GM21526 (cell line): ENCODE measurements at regions not wholly inside any gene's neighbourhood (a gene's known extent, or its start where the extent isn't known, plus 50 kb on each side); places are given as distances from the start of the nearest gene placed in this dataset.

ENCODE experiments used
- ATAC-seq: cut with Tn5 transposase; IDR thresholded peaks from one replicate; pipeline ENCODE4 v1.9.1; 2021; ENCODE audit warnings: moderate library complexity; ENCODE audit not compliant: unreplicated experiment, low FRiP score

DNA sequence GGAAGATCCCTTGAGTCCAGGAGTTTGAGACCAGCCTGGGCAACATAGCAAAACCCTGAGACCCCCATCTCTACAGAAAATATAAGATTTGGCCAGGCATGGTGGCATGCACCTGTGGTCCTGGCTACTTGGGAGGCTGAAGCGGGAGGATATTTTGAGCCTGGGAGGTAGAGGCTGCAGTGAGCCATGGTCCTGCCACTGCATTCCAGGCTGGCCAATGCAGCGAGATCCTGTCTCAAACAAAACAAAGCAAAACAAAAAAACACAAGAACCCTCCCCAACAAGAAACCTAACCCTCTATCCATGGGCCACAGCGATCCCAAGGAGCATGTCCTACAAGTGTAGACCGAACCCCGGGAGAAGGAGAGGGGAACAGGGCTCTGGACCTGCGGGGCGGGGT is 133.3 kb downstream of the MGAT5B start:
- no peak for ATAC-seq

DNA sequence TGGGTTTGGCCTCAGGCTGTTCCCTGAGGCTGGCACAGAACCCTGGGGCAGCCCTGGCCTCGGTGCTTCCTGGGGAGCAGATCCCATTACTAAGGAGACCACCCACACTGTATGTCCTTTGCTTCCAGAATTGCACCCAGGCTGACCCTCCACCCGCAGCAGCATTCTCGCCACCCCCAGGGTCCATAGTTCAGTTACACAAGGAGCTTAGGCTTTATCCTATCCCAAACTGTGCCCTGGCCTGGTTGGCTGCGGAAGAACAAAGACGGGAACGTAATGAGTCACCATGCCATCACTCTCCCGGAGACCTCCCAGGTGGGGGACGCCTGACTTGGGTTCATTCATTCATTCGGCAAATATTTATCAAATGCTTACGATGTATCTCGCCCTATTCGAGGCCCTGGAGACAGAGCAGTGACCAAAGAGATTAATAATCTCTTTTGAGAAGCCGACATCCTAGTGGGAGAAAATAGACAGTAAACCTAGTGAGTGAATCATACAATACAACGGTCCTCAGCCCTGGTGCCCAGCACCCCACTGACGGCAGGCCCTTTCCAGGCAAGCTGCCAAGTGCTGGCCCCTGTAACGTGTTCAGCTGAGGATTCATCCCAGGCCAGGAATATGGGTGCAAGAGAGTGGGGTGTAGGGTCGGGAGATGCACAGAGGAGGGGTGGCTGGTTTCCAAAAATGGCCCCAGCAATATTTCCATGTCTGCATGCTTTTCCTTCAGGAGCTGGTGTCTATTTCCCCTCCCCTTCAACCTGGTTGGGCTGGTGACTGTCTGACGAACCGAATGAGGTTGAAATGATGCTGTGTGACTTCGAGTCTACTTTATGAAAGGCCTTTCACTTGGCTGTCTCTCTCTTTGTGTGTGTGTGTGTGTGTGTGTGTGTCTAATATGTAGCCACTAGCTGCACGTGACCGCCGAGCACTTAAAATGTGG is 134.2 kb downstream of the MGAT5B start:
- ATAC-seq, result no peak

DNA sequence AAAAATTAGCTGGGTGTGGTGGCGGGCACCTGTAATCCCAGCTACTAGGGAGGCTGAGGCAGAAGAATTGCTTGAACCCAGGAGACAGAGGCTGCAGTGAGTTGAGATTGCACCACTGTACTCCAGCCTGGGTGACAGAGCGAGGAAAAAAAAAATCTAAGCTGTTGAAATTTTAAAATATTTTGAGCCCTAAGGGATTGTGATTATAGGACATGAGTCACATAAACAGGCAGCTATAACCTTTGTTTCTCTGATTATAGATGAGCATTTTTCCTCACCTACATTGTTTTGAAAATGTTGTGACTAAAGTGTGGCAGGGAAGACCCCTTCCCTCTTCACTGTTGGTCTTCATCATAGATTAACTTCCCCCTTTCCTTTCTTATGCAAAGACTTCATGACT is 135.5 kb downstream of the MGAT5B start:
- ATAC-seq, result no peak

DNA sequence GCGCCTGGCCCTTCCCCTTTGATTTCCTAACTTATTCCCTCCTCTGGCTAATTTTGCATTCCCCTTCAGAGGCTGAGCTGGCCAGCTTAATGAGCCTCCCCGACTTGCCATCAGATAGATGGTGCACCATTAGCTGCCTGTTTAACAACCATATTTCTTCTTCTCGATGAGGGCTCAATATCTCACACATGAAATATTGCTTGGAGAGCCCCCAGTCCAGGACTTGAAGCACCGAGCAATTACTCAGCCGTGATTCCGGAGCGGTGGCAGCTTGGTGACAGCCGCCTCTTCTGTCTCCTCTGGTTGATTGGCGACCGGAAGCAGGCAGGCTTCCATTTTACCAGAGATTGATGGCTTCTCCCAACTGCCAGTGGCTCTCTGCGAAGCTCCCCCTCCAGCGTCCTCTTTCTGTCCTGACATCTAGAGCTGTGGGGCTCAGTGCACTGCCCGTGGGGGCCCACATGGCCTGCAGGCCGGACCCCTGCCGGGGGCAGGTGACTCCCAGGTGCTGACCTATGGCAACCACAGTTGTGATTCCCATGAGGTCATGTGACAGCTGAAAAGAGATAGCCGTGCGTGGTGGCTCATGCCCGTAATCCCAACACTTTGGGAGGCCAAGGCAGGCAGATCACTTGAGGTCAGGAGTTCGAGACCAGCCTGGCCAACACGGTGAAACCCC is 133.7 kb upstream of the SEC14L1 start:
- ATAC-seq, result no peak

GRCh38 chr17:77009877-77010276 is 130.9 kb upstream of the SEC14L1 start:
- ATAC-seq, result no peak

DNA sequence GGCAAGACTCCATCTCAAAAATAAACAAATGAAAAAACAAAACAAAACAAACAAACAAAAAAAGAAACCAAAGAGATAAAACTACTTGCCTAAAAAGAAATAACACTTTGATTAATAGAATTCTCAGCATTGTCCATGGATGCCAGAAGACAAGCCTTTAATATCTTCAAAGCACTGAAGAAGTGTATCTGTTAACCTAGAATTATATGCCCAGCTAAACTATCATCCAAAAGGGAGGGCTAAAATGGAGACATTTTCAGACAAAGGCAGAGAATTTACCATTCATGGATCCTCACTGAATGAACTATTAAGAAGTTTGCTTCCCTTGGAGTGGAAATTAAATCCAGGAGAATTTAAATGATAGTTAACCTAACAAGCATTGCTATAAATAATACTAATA is 130.1 kb upstream of the SEC14L1 start:
- no peak for ATAC-seq

- no peak for ATAC-seq
Observed at GRCh38 chr17:77011173-77012011, 129.4 kb upstream of the SEC14L1 start.

GRCh38 chr17:77018504-77018903 is 122.3 kb upstream of the SEC14L1 start:
- no peak for ATAC-seq

DNA sequence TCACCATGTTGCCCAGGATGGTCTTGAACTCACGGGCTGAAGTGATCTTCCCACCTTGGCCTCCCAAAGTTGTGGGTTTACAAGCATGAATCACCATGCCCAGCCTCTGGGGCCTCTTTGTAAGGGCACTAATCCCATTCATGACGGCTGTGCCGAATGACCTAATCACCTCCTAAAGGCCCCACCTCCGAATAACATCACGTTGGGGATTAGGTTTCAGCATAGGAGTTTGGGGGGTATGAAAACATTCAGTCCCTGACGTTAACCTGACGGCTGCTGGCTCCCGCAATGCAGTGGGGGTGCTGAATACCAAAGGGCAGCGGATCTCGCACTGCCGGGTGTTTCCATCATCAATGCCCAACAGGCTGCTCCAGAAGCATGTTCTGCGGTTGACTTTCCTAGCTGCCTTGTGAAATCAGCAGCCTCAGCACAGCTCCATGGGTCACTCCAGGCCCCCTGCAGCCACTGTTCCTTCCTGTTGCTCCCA is 120.8 kb upstream of the SEC14L1 start:
- no peak for ATAC-seq

DNA sequence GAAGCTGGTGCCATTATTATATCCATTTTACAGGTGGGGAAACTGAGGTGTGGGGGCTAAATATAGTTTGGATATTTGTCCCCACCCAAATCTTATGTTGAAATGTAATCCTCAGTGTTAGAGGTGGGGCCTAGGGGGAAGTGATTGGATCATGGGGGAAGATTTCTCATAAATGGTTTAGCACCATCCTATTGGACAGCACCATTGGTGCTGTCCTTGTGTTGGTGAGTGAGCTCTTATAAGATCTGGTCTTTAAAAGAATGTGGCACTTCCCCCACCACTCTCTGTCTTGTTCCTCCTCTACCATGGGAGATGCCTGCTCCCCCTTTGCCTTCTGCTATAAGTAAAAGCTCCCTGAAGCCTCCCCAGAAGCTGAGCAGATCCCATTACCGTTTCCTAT is 119.8 kb upstream of the SEC14L1 start:
- ATAC-seq, result no peak

GRCh38 chr17:77022766-77023165 is 118.0 kb upstream of the SEC14L1 start:
- ATAC-seq, result no peak

DNA sequence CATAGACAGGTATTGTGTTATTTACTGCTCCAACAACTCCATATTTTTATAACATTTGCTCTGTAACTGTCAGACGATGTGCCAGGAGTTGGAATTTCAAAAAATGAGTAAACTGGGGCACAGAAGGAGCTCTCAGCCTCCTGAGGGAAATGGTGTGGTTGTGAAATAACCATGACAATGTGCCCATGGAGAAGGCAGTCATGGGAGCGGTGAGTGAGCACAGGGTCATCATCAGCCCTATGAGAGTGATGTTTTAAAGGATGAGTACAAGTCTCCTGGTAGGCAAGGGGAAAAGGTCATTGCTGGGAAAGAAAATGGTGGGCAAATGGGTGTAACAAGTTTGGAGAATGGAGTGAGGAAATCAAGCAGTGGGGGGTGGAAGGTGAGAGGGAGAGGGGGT is 115.0 kb upstream of the SEC14L1 start:
- ATAC-seq, result no peak

- ATAC-seq, result no peak
Observed at GRCh38 chr17:77027271-77027889, 113.4 kb upstream of the SEC14L1 start.

DNA sequence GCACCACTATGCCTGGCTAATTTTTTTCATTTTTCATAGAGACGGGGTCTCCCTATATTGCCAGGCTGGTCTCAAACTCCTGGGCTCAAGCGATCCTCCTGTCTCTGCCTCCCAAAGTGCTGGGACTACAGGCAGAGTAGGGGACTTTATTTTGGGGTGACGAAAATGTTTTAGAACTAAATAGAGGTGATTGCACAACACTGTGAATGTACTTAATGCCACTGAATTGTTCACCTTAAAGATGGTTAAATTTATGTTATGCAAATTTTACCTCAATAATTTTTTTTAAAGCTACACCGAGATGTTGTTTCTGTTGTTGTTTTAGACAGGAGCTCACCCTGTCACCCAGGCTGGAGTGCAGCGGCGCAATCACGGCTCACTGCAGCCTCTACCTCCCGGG is 111.9 kb upstream of the SEC14L1 start:
- ATAC-seq, result no peak

- ATAC-seq, result no peak
Observed at GRCh38 chr17:77032929-77033328, 107.8 kb upstream of the SEC14L1 start.

DNA sequence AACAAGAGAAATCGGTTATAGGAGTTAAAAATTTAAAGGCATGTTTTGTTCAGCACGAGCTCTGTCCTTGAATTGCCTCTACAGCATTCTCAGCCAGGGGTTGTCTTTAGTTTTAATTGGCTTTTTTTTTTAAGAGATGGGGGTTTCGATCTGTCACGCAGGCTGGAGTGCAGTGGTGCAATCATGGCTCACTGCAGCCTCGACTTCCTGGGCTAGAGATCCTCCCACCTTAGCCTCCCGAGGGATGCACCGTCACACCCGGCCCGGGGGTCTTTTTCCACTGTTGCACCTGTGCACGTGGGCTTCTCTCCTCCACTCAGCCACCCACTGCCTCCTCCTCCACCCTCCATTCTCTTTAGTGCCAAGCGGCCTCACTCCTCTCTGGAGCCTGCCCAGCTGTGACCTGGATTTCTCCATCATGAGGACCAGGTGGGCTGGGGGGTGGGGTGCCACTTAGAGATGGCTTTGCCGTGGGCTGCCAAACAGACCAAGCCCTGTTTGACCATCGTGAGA is 106.8 kb upstream of the SEC14L1 start:
- no peak for ATAC-seq

DNA sequence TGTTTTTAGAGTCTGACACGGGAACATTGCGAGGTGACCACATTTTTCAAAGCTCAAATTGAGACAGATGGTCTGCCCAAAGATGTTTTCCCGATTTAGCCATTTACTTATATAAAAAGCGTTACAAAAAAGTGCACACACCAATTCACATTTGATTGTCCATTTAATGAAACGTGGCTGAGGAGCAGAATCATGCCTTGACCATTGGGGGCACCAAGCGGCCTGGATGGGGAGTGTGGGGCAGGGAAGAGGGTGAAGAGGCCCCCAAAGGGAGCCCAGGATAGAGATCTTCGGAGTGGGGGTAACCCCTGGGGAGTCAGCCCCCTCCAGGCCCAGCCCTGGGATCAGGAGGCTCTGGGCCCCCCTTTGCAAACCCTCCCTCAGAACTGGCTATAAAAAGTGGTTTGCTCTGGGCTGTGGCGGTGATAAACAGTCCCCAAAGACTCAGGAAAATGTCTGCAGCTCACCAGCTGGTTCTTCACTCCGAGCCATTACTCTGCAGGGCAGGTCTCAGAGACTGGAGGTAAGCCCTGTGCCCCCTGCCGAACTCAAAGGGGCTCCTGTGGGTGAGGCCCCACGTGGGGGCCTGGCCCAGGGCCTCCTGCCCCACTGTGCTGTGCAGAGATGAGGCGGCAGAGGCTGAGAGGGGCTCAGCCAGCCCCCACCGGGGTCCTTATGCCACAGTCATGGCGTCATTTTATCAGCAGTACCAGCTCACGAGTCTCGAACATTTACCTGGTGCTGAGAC is 105.9 kb upstream of the SEC14L1 start:
- ATAC-seq, result no peak

DNA sequence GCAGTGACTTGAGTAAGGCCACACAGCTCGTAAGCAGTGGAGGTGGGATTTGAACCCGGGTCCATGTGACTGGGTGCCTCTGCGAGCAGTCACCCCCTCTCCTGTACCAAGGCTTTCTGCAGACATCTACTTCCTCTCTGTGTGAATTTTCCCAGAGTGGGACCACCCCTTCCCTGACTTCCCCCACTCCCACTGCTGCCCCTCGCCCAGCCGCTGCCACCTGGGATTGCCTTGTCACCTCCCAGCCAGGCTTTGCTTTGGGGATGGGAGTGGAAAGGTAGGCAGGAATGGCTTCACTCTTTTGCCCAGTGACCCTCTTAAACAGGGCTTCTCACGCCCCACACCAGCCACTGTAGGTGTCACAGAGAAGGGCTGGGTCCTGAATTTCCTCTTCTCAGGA is 105.2 kb upstream of the SEC14L1 start:
- ATAC-seq, result no peak

- no peak for ATAC-seq
Observed at GRCh38 chr17:77036136-77036840, 104.5 kb upstream of the SEC14L1 start.
